ENCODE measurements at regions not wholly inside any gene's neighbourhood (a gene's known extent, or its start where the extent isn't known, plus 50 kb on each side); places are given as distances from the start of the nearest gene placed in this dataset.

GRCh38 chr3:147304756-147305155 lies 101.6 kb downstream of the ZIC4 start:
- TF ChIP-seq CTCF (IDR thresholded peaks at IDR 0.05): no peak
- no peak for TF ChIP-seq POLR2AphosphoS5 (IDR thresholded peaks at IDR 0.05; ENCODE audit: low read depth, low read length)
- no peak for TF ChIP-seq TCF7L2 (IDR thresholded peaks at IDR 0.05; ENCODE audit: low read depth, low read length)
- TF ChIP-seq, protein P1, sequence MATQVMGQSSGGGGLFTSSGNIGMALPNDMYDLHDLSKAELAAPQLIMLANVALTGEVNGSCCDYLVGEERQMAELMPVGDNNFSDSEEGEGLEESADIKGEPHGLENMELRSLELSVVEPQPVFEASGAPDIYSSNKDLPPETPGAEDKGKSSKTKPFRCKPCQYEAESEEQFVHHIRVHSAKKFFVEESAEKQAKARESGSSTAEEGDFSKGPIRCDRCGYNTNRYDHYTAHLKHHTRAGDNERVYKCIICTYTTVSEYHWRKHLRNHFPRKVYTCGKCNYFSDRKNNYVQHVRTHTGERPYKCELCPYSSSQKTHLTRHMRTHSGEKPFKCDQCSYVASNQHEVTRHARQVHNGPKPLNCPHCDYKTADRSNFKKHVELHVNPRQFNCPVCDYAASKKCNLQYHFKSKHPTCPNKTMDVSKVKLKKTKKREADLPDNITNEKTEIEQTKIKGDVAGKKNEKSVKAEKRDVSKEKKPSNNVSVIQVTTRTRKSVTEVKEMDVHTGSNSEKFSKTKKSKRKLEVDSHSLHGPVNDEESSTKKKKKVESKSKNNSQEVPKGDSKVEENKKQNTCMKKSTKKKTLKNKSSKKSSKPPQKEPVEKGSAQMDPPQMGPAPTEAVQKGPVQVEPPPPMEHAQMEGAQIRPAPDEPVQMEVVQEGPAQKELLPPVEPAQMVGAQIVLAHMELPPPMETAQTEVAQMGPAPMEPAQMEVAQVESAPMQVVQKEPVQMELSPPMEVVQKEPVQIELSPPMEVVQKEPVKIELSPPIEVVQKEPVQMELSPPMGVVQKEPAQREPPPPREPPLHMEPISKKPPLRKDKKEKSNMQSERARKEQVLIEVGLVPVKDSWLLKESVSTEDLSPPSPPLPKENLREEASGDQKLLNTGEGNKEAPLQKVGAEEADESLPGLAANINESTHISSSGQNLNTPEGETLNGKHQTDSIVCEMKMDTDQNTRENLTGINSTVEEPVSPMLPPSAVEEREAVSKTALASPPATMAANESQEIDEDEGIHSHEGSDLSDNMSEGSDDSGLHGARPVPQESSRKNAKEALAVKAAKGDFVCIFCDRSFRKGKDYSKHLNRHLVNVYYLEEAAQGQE (IDR thresholded peaks at IDR 0.05; ENCODE audit: insufficient read depth in 1 of 2, low read depth in 2 of 2, low read length in 1 of 2): no peak
